HL-60 (cell line): ENCODE measurements at regions not wholly inside any gene's neighbourhood (a gene's known extent, or its start where the extent isn't known, plus 50 kb on each side); places are given as distances from the start of the nearest gene placed in this dataset.

Experiments
- TF ChIP-seq, protein P1 (sequence below): IDR thresholded peaks from one replicate; pipeline ENCODE4 v1.5.1; 2011; ENCODE audit warnings: low read length, control low read depth, inconsistent platforms; ENCODE audit not compliant: insufficient read depth
- TF ChIP-seq, protein P2 (sequence below): IDR thresholded peaks from 2 replicates; pipeline ENCODE4 v1.6.1; 2012; ENCODE audit warnings: low read depth; ENCODE audit not compliant: insufficient replicate concordance

GRCh38 chr2:101581675-101582299 is 106.9 kb upstream of the RFX8 start:
- TF ChIP-seq, protein P1, sequence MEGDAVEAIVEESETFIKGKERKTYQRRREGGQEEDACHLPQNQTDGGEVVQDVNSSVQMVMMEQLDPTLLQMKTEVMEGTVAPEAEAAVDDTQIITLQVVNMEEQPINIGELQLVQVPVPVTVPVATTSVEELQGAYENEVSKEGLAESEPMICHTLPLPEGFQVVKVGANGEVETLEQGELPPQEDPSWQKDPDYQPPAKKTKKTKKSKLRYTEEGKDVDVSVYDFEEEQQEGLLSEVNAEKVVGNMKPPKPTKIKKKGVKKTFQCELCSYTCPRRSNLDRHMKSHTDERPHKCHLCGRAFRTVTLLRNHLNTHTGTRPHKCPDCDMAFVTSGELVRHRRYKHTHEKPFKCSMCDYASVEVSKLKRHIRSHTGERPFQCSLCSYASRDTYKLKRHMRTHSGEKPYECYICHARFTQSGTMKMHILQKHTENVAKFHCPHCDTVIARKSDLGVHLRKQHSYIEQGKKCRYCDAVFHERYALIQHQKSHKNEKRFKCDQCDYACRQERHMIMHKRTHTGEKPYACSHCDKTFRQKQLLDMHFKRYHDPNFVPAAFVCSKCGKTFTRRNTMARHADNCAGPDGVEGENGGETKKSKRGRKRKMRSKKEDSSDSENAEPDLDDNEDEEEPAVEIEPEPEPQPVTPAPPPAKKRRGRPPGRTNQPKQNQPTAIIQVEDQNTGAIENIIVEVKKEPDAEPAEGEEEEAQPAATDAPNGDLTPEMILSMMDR = no peak
- TF ChIP-seq, protein P2, sequence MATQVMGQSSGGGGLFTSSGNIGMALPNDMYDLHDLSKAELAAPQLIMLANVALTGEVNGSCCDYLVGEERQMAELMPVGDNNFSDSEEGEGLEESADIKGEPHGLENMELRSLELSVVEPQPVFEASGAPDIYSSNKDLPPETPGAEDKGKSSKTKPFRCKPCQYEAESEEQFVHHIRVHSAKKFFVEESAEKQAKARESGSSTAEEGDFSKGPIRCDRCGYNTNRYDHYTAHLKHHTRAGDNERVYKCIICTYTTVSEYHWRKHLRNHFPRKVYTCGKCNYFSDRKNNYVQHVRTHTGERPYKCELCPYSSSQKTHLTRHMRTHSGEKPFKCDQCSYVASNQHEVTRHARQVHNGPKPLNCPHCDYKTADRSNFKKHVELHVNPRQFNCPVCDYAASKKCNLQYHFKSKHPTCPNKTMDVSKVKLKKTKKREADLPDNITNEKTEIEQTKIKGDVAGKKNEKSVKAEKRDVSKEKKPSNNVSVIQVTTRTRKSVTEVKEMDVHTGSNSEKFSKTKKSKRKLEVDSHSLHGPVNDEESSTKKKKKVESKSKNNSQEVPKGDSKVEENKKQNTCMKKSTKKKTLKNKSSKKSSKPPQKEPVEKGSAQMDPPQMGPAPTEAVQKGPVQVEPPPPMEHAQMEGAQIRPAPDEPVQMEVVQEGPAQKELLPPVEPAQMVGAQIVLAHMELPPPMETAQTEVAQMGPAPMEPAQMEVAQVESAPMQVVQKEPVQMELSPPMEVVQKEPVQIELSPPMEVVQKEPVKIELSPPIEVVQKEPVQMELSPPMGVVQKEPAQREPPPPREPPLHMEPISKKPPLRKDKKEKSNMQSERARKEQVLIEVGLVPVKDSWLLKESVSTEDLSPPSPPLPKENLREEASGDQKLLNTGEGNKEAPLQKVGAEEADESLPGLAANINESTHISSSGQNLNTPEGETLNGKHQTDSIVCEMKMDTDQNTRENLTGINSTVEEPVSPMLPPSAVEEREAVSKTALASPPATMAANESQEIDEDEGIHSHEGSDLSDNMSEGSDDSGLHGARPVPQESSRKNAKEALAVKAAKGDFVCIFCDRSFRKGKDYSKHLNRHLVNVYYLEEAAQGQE = no peak
